OCI-LY1 (cell line): ENCODE measurements at regions not wholly inside any gene's neighbourhood (a gene's known extent, or its start where the extent isn't known, plus 50 kb on each side); places are given as distances from the start of the nearest gene placed in this dataset.
"Not testable (repeated sequence)": the region's sequence is repeated elsewhere in the genome, so short reads cannot be mapped to it uniquely, and the experiment has no call there.

Experiments
- H2AFZ ChIP-seq: fragments of 200-600 bp; sonication (generic), shearing (Covaris generic); 2 replicates; pipeline ENCODE4 v1.6.0; 2014; ENCODE audit warnings: antibody characterized with exemption, mild to moderate bottlenecking, low read length
- H3F3A ChIP-seq: fragments of 200-600 bp; sonication (generic), shearing (Covaris generic); 2 replicates; pipeline ENCODE4 v1.6.0; 2014; ENCODE audit warnings: mild to moderate bottlenecking, antibody characterized with exemption, low read length, moderate library complexity; ENCODE audit not compliant: insufficient read depth
- H3K27ac ChIP-seq: fragments of 200-600 bp; sonication (generic); 2 replicates; pipeline ENCODE4 v1.5.1; 2014; ENCODE audit warnings: low read length, mixed run types, mild to moderate bottlenecking, low read depth; ENCODE audit not compliant: poor library complexity, severe bottlenecking
- H3K27me3 ChIP-seq: fragments of 200-600 bp; sonication (generic); 2 replicates; pipeline ENCODE4 v1.6.0; 2014; ENCODE audit warnings: antibody characterized with exemption, mild to moderate bottlenecking, low read length, moderate library complexity; ENCODE audit not compliant: insufficient read depth
- H3K36me3 ChIP-seq: fragments of 200-600 bp; sonication (generic); 2 replicates; pipeline ENCODE4 v1.6.1; 2014; ENCODE audit warnings: mild to moderate bottlenecking, antibody characterized with exemption, low read length, moderate library complexity, mixed read lengths; ENCODE audit not compliant: insufficient read depth
- H3K4me1 ChIP-seq: fragments of 200-600 bp; sonication (generic); 2 replicates; pipeline ENCODE4 v1.5.1; 2014; ENCODE audit warnings: mild to moderate bottlenecking, low read length, moderate library complexity; ENCODE audit not compliant: insufficient read depth, severe bottlenecking
- H3K4me2 ChIP-seq: fragments of 200-600 bp; sonication (generic), shearing (Covaris generic); 2 replicates; pipeline ENCODE4 v1.6.1; 2014; ENCODE audit warnings: low read length
- H3K4me3 ChIP-seq: fragments of 200-600 bp; sonication (generic); 2 replicates; pipeline ENCODE4 v1.5.1; 2014; ENCODE audit warnings: low read length, low read depth, mild to moderate bottlenecking, mixed read lengths; ENCODE audit not compliant: poor library complexity, severe bottlenecking
- H3K79me2 ChIP-seq: fragments of 200-600 bp; shearing (Covaris generic); 2 replicates; pipeline ENCODE4 v1.6.1; 2016; ENCODE audit warnings: mixed run types, low read length, mixed read lengths; ENCODE audit not compliant: insufficient read depth
- H3K9ac ChIP-seq: fragments of 200-600 bp; sonication (generic), shearing (Covaris generic); 2 replicates; pipeline ENCODE4 v1.6.1; 2014; ENCODE audit warnings: mild to moderate bottlenecking, low read length, mixed read lengths
- H3K9me2 ChIP-seq: fragments of 200-600 bp; sonication (generic), shearing (Covaris generic); 2 replicates; pipeline ENCODE4 v1.6.1; 2014; ENCODE audit warnings: low read depth, mild to moderate bottlenecking, low read length, mixed read lengths
- H3K9me3 ChIP-seq: fragments of 200-600 bp; shearing (Covaris generic); 2 replicates; pipeline ENCODE4 v1.6.1; 2014; ENCODE audit warnings: low read length, mixed read lengths
- H4K20me1 ChIP-seq: fragments of 200-600 bp; sonication (generic), shearing (Covaris generic); 2 replicates; pipeline ENCODE4 v1.6.0; 2016; ENCODE audit warnings: mild to moderate bottlenecking, low read length; ENCODE audit not compliant: insufficient read depth
- EZH2 ChIP-seq: fragments of 200-600 bp; sonication (generic), shearing (Covaris generic); IDR thresholded peaks from 2 replicates; pipeline ENCODE4 v1.8.0; 2017; ENCODE audit warnings: borderline replicate concordance, mixed run types, mild to moderate bottlenecking, antibody characterized with exemption, low read length, moderate library complexity, mixed read lengths
- TF ChIP-seq, protein P1 (sequence below): fragments of 200-600 bp; sonication (generic), shearing (Covaris generic); IDR thresholded peaks from 2 replicates; pipeline ENCODE4 v1.5.1; 2017; ENCODE audit warnings: mild to moderate bottlenecking, antibody characterized with exemption, low read length, moderate library complexity, mixed read lengths

DNA sequence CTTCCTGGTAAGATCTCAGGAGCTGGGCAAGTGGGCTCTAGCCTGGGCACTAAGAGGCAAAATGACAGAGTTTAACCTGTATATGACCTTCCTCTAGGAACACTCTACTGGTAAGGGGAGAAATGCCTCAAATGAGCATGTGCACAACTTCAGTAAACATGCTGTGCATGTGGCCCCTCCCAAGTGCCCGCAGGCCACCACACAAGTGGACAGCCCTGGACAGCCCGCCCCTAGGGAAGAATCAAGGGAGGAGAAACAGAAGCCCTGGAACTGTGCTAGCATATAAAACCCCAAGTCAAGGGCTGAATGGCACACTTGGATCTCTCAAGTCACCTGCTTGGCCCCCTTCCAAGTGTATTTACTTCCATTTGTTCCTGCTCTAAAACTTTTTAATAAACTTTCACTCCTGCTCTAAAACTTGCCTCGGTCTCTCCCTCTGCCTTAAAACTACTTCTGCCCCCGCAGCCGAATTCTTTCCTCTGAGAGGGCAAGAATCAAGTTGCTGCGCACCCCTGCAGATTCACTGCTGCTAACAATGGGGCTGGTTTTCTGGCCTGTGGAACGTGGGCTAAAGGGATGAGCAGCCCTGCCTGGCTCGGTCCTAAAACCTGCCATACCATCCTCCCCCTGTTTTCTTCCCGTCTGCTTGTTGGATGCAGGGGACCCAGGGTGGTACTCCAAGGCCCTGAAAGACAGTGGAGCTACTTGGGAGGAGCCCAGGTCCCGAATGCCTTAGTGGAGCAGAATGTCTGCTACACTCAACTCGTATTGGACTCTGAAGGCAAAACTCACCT, 93.5 kb downstream of the IER5 start:
- H2AFZ ChIP-seq: no peak overlapping the region
- H3K4me3 ChIP-seq: no peak overlapping the region
- H3K4me1 ChIP-seq: no peaks in the 10 kb centered on the region

DNA sequence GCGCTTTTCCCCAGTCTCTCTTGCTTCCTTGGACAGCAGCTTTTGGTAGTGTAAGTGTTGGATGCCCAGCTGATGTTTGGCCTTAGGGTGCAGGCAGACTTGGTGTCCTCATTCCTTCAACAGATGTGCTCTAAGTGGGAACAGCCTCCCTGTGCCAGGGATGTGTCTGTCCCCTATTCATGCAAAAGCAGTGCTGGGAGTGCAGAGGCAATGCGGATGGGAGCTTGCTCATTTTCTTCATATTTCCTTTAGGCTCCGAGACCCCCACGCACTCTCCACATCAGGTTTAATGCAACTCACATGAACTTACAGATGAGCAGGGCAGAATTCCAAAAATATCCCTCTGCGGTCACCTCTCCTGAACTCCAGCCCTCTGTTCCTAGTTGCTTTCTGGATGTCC, 96.1 kb downstream of the IER5 start:
- TF ChIP-seq, protein P1, sequence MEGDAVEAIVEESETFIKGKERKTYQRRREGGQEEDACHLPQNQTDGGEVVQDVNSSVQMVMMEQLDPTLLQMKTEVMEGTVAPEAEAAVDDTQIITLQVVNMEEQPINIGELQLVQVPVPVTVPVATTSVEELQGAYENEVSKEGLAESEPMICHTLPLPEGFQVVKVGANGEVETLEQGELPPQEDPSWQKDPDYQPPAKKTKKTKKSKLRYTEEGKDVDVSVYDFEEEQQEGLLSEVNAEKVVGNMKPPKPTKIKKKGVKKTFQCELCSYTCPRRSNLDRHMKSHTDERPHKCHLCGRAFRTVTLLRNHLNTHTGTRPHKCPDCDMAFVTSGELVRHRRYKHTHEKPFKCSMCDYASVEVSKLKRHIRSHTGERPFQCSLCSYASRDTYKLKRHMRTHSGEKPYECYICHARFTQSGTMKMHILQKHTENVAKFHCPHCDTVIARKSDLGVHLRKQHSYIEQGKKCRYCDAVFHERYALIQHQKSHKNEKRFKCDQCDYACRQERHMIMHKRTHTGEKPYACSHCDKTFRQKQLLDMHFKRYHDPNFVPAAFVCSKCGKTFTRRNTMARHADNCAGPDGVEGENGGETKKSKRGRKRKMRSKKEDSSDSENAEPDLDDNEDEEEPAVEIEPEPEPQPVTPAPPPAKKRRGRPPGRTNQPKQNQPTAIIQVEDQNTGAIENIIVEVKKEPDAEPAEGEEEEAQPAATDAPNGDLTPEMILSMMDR: no peak
- no peak for TF ChIP-seq EZH2
- Histone ChIP-seq H3K9me2 (no peaks in the 10 kb centered on the region), H3K79me2 (no peaks in the 10 kb centered on the region), H3K9me3 (no peaks in the 10 kb centered on the region), H3F3A (no peaks in the 10 kb centered on the region), H3K4me1 (no peaks in the 10 kb centered on the region), H3K4me2 (no peak overlapping the region), H3K9ac (no peak overlapping the region), H3K4me3 (no peak overlapping the region), H3K36me3 (no peaks in the 10 kb centered on the region), H2AFZ (no peak overlapping the region), H3K27ac (no peak overlapping the region), H3K27me3 (no peaks in the 10 kb centered on the region), H4K20me1 (no peaks in the 10 kb centered on the region)

More for the DNA sequence above, 93.5 kb downstream of the IER5 start:
- no peaks in the 10 kb centered on the region for H3K79me2 ChIP-seq
- no peak overlapping the region for H3K27ac ChIP-seq
- TF ChIP-seq, protein P1: no peak
- TF ChIP-seq EZH2: no peak
- H3K9me3 ChIP-seq: no peaks in the 10 kb centered on the region
- no peaks in the 10 kb centered on the region for H4K20me1 ChIP-seq
- no peak overlapping the region for H3K9ac ChIP-seq
- H3K27me3 ChIP-seq: no peaks in the 10 kb centered on the region; the same call in 1 of the 2 replicates
- no peaks in the 10 kb centered on the region for H3K36me3 ChIP-seq
- no peaks in the 10 kb centered on the region for H3F3A ChIP-seq
- H3K9me2 ChIP-seq: no peaks in the 10 kb centered on the region
- H3K4me2 ChIP-seq: no peak overlapping the region

DNA sequence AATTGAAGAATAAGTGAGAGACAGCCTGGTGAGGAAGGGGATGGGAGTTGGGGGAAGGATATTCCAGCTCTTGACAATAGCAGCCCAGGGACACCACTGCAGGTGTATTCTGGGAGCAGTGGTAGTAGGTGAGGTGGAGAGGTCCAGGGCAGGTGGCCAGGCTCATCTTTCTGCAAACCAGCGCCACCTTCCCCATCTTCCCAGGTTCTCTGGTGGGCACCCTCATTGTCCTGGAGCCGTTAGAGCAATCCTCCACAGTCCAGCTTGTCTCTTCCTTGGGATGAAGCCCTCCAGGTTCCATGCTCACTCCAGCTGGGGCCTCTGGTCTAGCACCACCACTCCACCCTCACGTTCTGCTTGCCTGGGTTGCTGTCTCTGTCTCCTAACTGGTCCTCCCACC, 97.0 kb downstream of the IER5 start:
- TF ChIP-seq, protein P1: no peak
- no peak for TF ChIP-seq EZH2
- no peaks in the 10 kb centered on the region for H4K20me1 ChIP-seq
- no peak overlapping the region for H2AFZ ChIP-seq
- no peak overlapping the region for H3K4me3 ChIP-seq
- no peaks in the 10 kb centered on the region for H3K27me3 ChIP-seq
- H3K36me3 ChIP-seq: no peaks in the 10 kb centered on the region
- H3K9ac ChIP-seq: no peak overlapping the region
- no peaks in the 10 kb centered on the region for H3K4me1 ChIP-seq
- H3K4me2 ChIP-seq: no peak overlapping the region
- no peaks in the 10 kb centered on the region for H3K9me3 ChIP-seq
- H3K79me2 ChIP-seq: no peaks in the 10 kb centered on the region
- H3F3A ChIP-seq: no peaks in the 10 kb centered on the region
- no peaks in the 10 kb centered on the region for H3K9me2 ChIP-seq
- no peak overlapping the region for H3K27ac ChIP-seq

DNA sequence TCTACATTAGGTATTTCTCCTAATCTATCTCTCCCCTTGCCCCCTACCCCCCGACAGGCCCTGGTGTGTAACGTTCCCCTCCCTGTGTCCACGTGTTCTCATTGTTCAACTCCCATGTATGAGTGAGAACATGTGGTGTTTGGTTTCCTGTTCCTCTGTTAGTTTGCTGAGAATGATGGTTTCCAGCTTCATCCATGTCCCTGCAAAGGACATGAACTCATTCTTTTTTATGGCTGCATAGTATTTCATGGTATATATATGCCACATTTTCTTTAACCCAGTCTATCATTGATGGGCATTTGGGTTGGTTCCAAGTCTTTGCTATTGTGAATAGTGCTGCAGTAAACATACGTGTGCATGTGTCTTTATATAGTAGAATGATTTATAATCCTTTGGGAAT, 97.6 kb downstream of the IER5 start:
- H2AFZ ChIP-seq, H3K4me1 ChIP-seq, H3K9me3 ChIP-seq, H4K20me1 ChIP-seq, H3K27ac ChIP-seq, H3K9ac ChIP-seq, H3F3A ChIP-seq, H3K36me3 ChIP-seq, H3K4me2 ChIP-seq, H3K79me2 ChIP-seq, H3K27me3 ChIP-seq, H3K9me2 ChIP-seq, H3K4me3 ChIP-seq: not testable (repeated sequence)
